ENCODE measurements at regions not wholly inside any gene's neighbourhood (a gene's known extent, or its start where the extent isn't known, plus 50 kb on each side); places are given as distances from the start of the nearest gene placed in this dataset.

DNA sequence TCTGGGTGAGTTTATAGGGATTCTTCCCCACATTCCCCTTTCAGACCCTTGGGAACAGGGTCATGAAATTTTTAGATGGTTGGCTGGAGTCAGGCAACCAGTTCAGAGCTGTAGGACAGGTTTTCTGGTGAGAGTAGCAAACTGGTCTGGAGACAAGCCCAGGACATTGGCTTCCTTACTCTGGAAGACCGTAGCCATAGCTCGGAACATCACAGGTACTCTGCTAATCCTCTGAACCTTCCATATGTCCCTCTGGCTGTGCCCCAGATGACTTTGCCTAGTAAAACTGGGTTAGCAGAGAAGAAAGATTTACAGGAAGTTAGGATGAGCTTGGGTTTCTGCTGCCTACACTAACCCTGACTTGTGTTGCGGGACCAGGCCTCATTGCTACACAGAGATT, 104.5 kb upstream of the MKLN1 start:
- no peak for DNase-seq (ENCODE audit: low spot score)

DNA sequence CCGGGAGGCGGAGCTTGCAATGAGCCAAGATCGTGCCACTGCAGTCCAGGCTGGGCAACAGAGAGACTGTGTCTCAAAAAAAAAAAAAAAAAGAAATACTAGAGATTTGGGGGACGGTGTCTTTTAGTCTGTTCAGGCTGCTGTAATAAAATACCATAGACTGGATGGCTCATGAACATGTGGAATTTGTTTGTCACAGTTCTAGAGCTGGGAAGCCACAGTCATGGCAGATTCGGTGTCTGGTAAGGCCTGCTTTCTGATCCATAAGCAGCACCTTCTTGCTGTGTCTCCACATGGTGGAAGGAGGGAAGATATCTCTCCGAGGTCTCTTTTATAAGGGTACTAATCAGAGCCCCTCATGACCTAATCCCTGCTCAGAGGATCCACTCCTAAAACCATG, 102.7 kb upstream of the MKLN1 start:
- no peak for DNase-seq (ENCODE audit: low spot score)

DNA sequence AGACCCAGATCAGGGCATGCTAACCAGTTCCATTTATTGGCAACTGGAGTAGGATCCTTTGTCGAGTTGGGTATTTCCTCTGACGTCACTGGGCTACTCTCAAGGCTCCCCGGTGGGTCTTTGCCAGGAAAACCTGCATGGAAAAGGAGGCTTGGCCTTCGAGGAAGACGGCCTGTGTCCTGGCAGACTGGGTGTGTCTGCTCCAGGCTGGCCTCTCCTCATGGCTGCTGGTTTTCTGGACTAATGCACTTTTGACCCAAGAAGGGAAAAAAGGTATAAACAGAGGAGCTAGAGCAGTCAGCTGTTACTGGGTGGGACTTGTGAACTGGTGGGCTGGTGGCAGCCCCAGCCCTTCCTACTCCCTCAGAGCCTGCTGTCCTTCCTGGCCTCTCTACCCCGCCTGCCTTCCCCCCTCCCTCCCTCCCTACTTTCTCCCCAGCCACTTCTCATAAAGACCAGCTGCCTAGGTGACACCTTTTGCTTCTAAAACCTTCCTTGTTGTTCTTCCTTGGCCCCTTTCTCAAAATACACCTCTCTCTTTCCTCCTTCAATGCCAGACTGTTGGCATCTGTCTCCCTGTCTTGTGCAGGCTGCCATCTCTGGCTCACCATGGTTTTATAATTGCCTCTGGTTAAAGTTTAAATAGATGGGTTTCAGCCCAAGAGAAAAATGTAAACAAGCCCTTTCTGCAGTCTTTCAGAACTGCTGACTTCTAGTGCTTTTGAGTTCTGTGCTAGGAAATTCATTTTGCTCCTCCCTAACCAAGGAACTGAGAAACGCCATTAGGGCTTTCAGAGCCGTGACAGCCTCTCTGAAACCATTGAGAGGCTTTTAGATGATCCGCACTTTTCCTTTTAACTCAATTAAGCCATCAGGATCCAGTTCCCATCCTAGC, 101.8 kb upstream of the MKLN1 start:
- DNase-seq (ENCODE audit: low spot score), result peak; percentile 14

DNA sequence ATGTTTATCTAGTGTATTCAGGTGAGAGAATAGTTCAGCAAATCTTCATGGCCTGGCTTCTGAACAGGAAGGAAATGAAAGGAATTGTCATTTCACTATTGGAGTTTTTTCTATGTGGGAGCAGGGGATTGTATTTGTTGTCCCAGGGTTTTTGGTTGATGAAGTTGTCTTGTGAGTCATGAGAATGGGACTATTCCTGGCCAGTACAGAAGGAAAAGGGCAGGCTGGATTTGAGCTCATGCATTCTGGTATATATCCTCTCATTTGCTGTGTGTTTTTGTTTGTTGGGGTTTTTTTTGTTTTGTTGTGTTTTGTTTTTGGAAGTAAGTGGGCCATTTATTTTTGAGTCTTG, 101.2 kb upstream of the MKLN1 start:
- no peak for DNase-seq (ENCODE audit: low spot score)

DNA sequence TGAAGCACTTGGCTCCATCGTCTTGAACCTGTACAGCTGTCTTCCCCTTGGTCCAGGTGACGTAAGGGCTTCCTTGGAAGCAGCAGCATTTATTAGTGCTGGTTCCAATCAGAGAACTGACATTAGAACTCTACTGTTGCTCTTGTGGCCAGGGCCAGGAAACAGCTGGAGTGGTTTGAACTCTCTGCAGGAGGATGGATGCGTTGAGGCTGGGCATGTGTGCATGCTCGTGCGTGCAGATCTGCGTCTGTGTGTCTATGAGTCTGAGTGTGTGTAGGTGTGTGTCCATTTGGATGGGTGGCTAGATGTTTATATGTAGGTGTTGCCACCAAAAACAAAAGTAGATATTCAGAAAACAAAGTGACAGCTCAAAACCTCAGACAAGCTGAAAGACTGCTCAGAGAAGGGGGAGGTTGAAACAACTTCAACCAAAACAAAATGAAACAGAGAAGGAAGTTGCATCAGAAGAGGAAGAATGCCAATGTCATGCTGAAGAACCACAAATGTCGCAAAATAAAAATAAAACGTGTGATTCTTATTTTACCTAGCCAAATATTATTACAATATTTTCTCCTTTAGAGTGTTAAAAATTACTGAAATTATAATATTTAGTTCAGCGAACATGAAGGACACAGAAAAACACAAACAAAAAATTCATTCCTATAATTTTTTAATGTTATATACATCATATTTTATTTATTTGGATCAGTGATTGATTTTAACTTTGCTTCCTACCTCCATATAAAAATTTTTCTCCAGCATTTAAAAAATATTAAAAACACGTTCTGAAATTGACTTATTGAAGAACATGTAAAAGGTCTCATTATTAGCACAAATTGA, 96.1 kb upstream of the MKLN1 start:
- no peak for DNase-seq (ENCODE audit: low spot score)

DNA sequence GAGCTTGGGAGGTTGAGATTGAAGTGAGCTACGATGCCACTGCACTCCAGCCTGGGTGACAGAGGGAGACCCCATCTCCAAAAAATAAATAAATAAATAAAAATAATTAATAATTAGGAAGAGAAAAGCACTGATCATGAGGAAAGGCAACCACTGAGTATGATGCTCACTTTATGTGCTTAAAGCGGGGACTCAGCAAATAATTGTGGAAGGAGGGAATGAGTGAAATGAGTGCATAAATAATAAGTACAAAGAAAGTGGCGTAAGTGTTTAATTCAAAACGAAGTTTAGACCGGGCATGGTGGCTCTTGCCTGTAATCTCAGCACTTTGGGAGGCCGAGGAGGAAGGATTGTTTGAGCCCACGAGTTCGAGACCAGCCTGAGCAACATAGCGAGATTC, 94.9 kb upstream of the MKLN1 start:
- DNase-seq (ENCODE audit: low spot score), result no peak

DNA sequence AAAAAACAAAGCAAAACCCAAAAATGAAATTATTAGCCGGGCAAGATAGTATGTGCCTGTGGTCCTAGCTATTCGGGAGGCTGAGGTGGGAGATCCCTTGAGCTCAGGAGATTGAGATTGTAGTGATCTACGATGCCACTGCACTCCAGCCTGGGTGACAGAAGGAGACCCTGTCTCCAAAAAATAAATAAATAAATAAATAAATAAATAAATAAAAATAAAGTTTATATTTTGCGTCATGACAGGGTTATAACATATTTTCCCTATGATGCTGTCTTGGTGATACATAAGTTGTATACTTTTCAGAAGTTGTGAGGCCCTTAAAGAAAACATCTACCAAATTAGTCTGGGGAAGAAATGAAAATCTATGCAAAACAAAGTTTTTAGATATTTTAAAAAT, 94.5 kb upstream of the MKLN1 start:
- no peak for DNase-seq (ENCODE audit: low spot score)

DNA sequence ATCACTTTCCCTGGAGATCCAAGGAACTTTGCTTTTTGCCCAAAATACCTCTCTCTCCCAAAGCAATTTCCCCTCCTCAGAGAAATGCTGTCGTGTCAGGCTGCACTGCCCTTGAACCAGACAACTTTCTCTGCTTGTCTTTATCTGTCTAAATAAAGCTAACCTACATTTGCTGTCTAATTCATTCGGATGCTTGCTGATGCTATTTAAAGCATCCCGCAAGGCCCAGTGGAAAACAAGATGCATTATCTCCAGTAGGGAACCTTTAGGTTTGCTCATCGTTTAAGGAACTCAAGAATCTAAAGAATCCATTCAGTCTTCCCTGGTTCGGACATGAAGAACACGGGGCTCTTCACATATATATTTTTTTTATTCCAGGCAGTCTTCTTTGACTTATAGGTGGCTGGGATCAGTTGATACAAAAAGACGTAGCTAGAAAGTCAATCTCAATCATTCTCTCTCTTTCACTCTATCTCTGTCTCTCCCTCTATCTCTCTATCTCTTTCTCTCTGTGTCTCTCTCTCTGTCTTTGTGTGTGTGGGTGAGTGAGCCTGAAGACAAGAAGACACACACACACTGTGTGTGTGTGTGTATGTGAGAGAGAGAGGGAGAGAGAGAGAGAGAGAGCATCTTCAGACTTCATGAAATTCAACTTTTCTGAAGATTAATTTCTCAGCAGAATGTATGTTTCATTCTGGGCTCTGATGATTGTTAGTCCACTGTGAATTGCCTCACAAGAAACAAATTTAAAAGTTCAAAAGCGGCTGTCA, 92.8 kb upstream of the MKLN1 start:
- no peak for DNase-seq (ENCODE audit: low spot score)

DNA sequence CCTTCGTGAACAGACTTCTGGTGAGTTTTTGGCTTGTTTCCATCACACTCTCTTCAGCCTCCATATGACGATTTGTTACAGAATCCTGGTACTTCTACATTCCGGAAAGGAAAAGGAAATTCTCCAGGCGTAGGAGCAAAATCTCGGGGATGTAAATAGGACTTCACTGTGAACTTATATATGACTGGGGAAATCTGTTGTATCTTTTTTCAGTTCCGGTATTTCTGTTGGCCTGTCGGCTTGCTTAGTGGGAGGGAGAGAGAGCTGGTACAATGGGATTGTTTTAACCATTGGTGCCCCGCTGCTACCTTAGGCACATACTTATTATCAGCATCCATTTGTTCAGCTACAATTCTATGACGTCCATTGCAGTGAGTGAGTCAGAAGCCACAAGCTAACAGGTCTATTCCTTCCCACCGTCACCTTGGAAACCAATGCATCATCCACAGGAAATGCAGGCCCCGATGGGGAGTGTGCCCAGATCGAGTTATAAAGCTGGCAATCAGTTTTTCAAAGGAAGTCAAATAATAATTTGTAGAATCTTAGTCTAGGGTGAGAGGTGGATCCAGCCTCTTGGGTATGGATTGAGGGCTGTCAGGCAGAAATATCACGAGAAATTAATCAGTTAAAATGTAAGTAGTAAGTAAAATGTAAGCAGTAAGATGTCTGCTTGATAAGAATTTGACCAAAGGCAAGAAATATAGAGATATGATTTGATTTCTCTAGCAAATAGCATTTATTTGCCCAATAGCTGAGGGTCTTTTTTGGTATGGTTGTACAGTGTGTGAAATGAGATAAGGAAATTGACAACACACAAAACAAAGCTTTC, 92.0 kb upstream of the MKLN1 start:
- peak; percentile 98 for DNase-seq (ENCODE audit: low spot score)

DNA sequence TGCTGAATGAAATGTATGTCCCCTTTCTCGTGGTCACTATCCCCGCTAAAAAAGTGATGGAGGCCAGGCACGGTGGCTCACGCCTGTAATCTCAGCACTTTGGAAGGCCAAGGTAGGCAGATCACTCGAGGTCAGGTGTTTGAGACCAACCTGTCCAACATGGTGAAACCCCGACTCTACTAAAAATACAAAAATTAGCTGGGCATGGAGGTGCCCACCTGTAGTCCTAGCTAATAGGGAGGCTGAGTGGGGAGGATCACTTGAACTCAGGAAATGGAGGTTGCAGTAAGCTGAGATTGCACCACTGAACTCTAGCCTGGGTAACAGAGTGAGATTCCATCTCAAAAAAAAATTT, 91.4 kb upstream of the MKLN1 start:
- DNase-seq (ENCODE audit: low spot score), result no peak

DNA sequence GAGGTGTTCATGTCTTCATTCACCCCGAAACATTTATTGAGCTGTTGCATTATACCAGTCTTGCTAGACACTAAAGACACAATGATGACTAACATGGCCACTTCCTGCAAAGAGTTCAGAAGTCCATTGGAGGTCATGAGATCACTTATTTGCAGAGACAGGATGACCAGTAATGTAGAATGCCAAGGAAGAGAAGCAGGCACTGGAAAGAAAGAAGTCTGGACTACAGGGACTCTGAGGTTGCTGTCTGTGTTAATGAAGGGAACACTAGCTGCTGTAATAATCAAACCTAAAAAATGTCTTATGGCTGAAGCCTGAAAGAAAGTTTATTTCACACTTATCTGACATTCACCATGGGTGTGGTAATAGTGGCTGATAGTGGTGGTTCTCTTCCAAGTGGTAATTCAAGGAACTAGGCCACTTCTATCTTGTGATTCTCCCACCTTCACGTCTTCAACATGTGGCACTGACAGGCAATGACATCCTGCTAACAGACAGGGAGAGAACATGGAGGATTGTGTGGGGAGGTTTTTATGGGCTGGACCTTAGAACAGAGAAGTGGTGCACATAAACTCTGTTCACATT, 89.2 kb upstream of the MKLN1 start:
- DNase-seq (ENCODE audit: low spot score), result peak; percentile 83

DNA sequence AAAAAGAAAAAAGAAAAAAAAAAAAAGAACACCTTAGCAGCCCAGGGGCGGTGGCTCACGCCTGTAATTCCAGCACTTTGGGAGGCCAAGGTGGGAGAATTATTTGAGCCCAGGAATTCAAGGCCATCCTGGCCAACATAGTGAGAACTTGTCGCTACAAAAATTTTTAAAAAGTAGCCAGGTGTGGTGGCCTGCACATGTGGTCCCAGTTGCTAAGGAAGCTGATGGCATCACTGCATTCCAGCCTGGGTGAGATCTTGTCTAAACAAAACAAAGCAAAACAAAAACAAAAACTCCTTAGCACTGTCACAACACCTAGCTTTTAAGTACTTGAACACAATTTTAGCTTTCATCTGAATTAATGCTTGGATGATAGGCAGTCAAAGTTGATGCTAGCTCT, 86.3 kb upstream of the MKLN1 start:
- DNase-seq (ENCODE audit: low spot score), result no peak

DNA sequence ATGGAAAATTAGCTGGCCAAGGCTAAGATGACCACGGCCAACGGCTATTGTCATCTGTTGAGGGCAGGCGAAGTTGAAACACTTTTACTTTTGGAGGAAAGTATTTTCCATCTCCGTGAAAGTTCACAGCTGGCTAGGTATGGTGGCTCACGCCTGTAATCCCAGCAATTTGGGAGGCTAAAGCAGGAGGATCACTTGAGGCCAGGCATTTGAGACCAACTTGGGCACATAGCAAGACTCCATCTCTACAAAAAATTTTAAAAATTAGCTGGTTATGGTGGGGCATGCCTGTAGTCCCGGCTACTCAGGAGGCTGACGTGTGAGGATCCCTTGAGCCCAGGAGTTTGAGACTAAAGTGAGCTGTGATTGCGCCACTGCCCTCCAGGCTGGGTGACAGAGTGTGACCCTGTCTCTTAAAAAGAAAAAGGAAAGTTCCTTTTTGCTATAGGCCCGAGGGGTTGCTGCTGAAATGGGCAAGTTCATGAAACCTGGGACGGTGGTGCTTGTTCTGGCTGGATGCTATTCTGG, 85.5 kb upstream of the MKLN1 start:
- no peak for DNase-seq (ENCODE audit: low spot score)

DNA sequence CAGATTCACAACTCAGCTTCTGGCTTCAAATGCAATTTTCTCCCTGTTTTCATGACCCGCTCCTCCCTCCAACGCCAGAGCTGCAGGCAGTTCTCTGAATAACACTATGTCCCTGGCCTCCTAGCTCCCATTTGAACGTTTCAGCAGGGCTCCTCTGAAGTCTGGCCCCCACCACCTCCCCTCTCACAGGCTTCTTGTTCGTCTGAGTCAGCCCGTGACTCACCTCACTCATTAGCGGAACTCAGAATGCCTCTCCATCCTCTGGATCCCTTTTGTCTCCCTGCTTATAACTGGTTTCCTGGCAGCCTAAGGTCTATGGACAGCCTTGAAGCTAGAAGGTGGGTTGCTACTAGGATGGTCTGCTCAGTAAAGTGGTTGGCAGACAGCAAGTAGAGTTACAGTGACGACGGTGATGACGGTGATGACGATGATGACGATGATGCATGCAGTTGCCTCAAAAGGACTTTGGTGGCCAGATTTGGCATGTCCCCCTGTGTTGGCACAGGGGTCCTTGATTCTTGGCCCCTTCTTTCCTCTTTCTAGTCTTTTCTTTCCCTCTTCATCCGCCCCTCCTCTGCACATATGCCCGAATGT, 83.3 kb upstream of the MKLN1 start:
- DNase-seq (ENCODE audit: low spot score), result peak; percentile 92

DNA sequence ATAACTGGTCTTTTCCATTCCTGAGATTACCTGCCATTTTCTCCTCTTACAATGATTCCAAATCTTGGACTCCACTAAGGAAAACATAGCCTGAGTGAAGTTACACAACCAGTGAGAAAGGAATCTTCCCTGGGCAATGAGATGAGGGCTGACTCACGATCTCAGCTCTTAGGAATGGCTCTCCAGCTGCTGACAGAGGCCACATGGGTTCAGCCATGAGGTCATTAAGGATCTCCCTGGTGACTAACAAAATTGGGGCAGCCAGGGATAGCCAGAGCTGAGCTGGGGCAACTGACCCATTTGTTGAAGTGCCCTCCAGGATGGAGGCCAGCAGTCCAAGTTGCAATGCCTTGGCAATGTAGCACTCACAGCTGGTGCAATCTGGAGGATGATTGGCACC, 78.7 kb upstream of the MKLN1 start:
- DNase-seq (ENCODE audit: low spot score), result peak; percentile 92

DNA sequence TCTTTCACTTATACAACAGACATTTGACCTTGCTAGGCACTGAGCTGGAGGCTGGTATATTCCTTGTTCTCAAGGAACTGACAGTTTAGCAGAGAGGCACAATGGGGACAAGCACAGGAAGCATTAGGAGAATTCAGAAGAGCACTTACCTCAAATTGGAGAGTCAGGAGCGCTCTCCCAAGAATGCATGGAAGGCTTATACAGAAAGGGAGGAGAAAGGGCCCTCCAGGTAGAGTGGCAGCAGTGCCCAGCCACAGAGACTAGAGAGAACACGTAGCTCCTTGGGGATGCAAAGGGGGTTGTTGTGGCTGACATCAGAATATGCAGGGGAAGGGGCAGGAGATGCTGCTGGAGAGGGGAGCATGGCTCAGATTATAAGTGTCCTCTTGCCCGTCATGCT, 78.2 kb upstream of the MKLN1 start:
- DNase-seq (ENCODE audit: low spot score), result no peak

DNA sequence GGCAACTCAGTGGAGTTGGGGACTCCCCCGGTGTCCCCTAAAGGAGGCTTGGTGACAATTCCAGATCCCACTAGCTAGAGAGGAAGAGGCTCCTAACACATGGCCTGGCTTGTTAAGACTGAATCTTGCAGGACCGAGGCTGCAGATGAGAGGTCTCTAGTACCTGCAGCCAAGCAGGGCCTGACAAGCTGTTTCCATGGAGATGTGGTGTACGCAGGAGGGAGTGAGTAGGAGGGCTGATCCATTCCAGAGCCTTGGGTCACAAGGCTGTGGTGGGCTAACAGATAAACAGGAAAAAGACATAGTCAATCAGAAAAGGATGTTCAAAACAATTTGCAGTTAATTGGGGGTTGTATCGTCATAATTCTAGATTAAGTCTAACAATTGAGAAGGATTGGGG, 77.3 kb upstream of the MKLN1 start:
- no peak for DNase-seq (ENCODE audit: low spot score)

DNA sequence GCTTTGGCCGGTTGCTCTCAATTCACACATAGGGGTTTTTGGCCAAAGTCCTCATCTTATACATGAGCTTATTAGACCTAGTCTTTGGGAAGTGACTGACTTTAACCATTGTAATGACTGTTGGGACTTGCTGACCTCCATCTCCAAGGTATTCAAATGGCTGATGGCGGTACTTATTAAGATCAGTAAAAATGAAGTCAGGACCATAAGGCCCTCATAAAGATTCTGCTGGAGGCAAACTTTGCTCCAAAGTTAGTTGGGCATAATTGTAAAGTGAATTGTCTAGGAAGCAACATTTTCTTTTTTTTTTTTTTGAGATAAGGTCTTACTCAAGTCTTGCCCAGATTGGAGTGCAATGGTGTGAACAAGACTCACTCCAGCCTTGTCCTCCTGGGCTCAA, 76.3 kb upstream of the MKLN1 start:
- no peak for DNase-seq (ENCODE audit: low spot score)

DNA sequence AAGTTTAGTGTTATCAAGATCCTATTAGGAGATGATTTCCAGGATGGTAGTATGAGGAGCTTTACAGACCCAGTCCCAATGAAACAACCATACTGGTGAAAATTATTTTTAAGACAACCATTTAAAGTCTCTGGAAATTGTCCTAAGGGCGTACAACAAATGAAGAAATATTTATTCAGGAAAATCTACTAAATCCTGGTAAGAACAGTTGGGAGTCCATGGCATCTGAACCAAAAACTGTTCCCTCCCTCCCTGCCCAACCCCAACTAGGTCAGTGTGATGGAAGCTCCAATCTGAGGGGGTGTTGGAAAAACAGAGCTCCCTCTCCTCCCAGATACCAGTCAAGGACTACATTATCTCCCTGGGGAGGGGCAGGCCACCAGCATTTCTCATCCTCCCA, 74.7 kb upstream of the MKLN1 start:
- no peak for DNase-seq (ENCODE audit: low spot score)

DNA sequence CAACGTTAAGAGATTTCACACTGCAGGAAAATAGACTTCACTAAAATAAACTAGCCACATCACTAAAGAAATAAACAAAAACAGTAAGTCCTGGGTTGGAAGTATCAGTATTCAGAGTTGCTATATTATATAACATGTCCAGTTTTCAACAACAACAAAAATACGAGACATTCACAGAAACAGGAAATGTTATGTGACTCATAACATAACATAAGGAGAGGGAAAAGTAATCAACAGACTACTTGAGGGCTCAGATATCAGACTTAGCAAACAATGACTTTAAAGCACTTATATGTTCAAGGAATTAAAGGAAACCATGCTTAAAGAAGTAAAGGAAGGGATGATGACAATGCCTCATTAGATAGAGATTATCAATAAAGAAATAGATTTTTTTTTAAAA, 73.5 kb upstream of the MKLN1 start:
- no peak for DNase-seq (ENCODE audit: low spot score)

DNA sequence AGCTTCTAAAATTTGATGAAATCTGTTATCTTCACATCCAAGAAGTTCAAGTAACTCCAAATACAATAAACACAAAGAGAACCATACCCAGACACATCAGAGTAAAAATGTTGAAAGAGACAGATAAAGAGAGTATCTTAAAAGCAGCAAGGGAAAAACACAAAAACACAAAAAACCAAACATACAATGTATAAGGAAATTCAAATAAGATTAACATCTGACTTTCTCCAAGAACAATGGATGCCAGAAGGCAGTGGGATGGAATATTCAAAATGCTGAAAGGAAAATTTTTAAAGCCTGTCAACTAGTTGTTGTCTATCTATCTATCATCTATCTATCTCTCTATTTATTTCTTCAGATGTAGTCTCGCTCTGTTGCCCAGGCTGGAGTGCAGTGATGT, 72.4 kb upstream of the MKLN1 start:
- DNase-seq (ENCODE audit: low spot score), result no peak

Measured in A172 (cell line).